WERI-Rb-1 (cell line): ENCODE measurements at regions not wholly inside any gene's neighbourhood (a gene's known extent, or its start where the extent isn't known, plus 50 kb on each side); places are given as distances from the start of the nearest gene placed in this dataset.

Experiments
- DNase-seq: peaks from one replicate; pipeline ENCODE4 v3.0.0-alpha.2; 2020
- H3K27ac ChIP-seq: fragments of 250-450 bp; sonication (Bioruptor Pico); 2 replicates; pipeline ENCODE4 v1.5.1; 2020; ENCODE audit warnings: mild to moderate bottlenecking, moderate library complexity
- H3K27me3 ChIP-seq: fragments of 250-450 bp; sonication (Bioruptor Pico); 2 replicates; pipeline ENCODE4 v1.5.1; 2021; ENCODE audit warnings: mild to moderate bottlenecking, low read depth, moderate library complexity; ENCODE audit not compliant: insufficient read depth, severe bottlenecking
- H3K36me3 ChIP-seq: fragments of 250-450 bp; sonication (Bioruptor Pico); 2 replicates; pipeline ENCODE4 v1.5.1; 2020; ENCODE audit warnings: mild to moderate bottlenecking, moderate library complexity
- H3K4me3 ChIP-seq: 2 replicates; pipeline ENCODE4 v1.5.1; 2011; ENCODE audit warnings: low read depth, mild to moderate bottlenecking, control low read depth, low read length
- H3K9me3 ChIP-seq: fragments of 250-450 bp; sonication (Bioruptor Pico); 2 replicates; pipeline ENCODE4 v1.5.1; 2021; ENCODE audit warnings: mild to moderate bottlenecking, moderate library complexity; ENCODE audit not compliant: severe bottlenecking
- CTCF ChIP-seq: IDR thresholded peaks from 2 replicates; pipeline ENCODE4 v1.5.1; 2011; ENCODE audit warnings: low read depth, mild to moderate bottlenecking, control low read depth, inconsistent platforms, low read length

- no peak for TF ChIP-seq CTCF
- Histone ChIP-seq H3K27ac (no peak overlapping the region), H3K36me3 (no peaks in the 10 kb centered on the region), H3K4me3 (no peak overlapping the region), H3K27me3 (no peaks in the 10 kb centered on the region), H3K9me3 (no peaks in the 10 kb centered on the region)
- DNase-seq, result no peak
Measured at GRCh38 chr13:99894840-99895443, 76.6 kb downstream of the ZIC5 start.

GRCh38 chr13:99894105-99894839 lies 77.3 kb downstream of the ZIC5 start:
- DNase-seq, result no peak
- no peak for TF ChIP-seq CTCF

GRCh38 chr13:99893567-99893966 lies 78.0 kb downstream of the ZIC5 start:
- no peak for DNase-seq
- Histone ChIP-seq H3K27me3 (no peaks in the 10 kb centered on the region), H3K4me3 (no peak overlapping the region), H3K9me3 (no peaks in the 10 kb centered on the region), H3K27ac (no peak overlapping the region), H3K36me3 (no peaks in the 10 kb centered on the region)
- no peak for TF ChIP-seq CTCF

More at GRCh38 chr13:99894105-99894839, 77.3 kb downstream of the ZIC5 start:
- Histone ChIP-seq H3K9me3 (no peaks in the 10 kb centered on the region), H3K36me3 (no peaks in the 10 kb centered on the region), H3K4me3 (no peak overlapping the region), H3K27ac (no peak overlapping the region), H3K27me3 (no peaks in the 10 kb centered on the region)

- Histone ChIP-seq H3K27ac (no peak overlapping the region), H3K9me3 (no peaks in the 10 kb centered on the region), H3K27me3 (no peaks in the 10 kb centered on the region), H3K4me3 (no peak overlapping the region), H3K36me3 (no peaks in the 10 kb centered on the region)
- no peak for TF ChIP-seq CTCF
- DNase-seq, result no peak
Measured at GRCh38 chr13:99892866-99893504, 78.6 kb downstream of the ZIC5 start.

GRCh38 chr13:99892196-99892613 lies 79.4 kb downstream of the ZIC5 start:
- H3K4me3 ChIP-seq, result no peak overlapping the region
- no peak for DNase-seq
- no peaks in the 10 kb centered on the region for H3K9me3 ChIP-seq
- no peak overlapping the region for H3K27ac ChIP-seq
- H3K36me3 ChIP-seq, result no peaks in the 10 kb centered on the region
- TF ChIP-seq CTCF, result no peak
- no peaks in the 10 kb centered on the region for H3K27me3 ChIP-seq
